PC-9 (cell line): ENCODE measurements at regions not wholly inside any gene's neighbourhood (a gene's known extent, or its start where the extent isn't known, plus 50 kb on each side); places are given as distances from the start of the nearest gene placed in this dataset.

Source experiments
- EZH2 ChIP-seq: fragments of 200-600 bp; sonication (generic); IDR thresholded peaks from 2 replicates; pipeline ENCODE4 v1.8.0; 2017; ENCODE audit warnings: antibody characterized with exemption, low read depth
- TF ChIP-seq, protein P1 (sequence below): fragments of 200-600 bp; sonication (generic); conservative IDR thresholded peaks from 2 replicates; pipeline ENCODE4 v1.6.1; 2017; ENCODE audit warnings: mixed run types, antibody characterized with exemption, mild to moderate bottlenecking, moderate library complexity

DNA sequence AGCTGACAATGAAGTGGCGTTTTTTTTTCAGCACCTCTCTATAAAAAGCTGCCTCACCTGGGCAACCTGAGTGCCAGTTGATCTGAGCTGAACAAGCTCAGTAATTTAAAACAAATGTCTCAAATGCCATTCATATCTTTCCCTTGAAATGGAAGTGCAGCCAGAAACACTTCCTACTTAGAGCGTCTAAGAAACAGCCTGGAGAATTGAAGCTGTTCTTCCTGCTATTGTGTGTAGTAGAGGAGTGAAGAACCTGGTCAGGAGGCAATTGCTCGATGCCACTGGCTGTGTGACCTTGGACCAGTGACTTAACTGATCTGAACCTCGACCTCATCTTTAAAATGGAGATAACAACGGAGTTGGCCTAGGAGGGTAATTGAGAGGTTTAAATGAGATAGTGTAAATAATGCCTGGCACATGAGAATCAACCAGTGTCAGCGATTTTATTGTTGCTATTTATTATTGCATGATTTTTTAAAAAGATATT lies 95.4 kb upstream of the FOXQ1 start:
- TF ChIP-seq, protein P1, sequence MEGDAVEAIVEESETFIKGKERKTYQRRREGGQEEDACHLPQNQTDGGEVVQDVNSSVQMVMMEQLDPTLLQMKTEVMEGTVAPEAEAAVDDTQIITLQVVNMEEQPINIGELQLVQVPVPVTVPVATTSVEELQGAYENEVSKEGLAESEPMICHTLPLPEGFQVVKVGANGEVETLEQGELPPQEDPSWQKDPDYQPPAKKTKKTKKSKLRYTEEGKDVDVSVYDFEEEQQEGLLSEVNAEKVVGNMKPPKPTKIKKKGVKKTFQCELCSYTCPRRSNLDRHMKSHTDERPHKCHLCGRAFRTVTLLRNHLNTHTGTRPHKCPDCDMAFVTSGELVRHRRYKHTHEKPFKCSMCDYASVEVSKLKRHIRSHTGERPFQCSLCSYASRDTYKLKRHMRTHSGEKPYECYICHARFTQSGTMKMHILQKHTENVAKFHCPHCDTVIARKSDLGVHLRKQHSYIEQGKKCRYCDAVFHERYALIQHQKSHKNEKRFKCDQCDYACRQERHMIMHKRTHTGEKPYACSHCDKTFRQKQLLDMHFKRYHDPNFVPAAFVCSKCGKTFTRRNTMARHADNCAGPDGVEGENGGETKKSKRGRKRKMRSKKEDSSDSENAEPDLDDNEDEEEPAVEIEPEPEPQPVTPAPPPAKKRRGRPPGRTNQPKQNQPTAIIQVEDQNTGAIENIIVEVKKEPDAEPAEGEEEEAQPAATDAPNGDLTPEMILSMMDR = no peak
- TF ChIP-seq EZH2 = no peak
